Astrocyte (in vitro differentiated cells and primary cell): ENCODE measurements at regions not wholly inside any gene's neighbourhood (a gene's known extent, or its start where the extent isn't known, plus 50 kb on each side); places are given as distances from the start of the nearest gene placed in this dataset.

Experiments used
- DNase-seq: peaks from one replicate; pipeline ENCODE4 v3.0.0-alpha.2; 2010; ENCODE audit warnings: low read depth
- FAIRE-seq: peaks from 2 replicates; lab custom pipeline; 2011; peaks lifted over from hg19 to GRCh38; lab: Jason Lieb, UNC
- H2AFZ ChIP-seq: 2 replicates; pipeline ENCODE4 v1.6.0; 2012; ENCODE audit warnings: low read depth, low read length, inconsistent platforms
- H3K27ac ChIP-seq: 2 replicates; pipeline ENCODE4 v1.5.1; 2011; ENCODE audit warnings: low read depth, low read length, inconsistent platforms
- H3K27me3 ChIP-seq: 2 replicates; pipeline ENCODE4 v1.6.0; 2011; ENCODE audit warnings: low read length, inconsistent platforms; ENCODE audit not compliant: insufficient read depth
- H3K36me3 ChIP-seq: 2 replicates; pipeline ENCODE4 v1.5.1; 2011; ENCODE audit warnings: low read length, inconsistent platforms; ENCODE audit not compliant: insufficient read depth
- H3K4me1 ChIP-seq: 2 replicates; pipeline ENCODE4 v1.5.1; 2011; ENCODE audit warnings: low read length, inconsistent platforms; ENCODE audit not compliant: insufficient read depth
- H3K4me2 ChIP-seq: 2 replicates; pipeline ENCODE4 v1.6.0; 2012; ENCODE audit warnings: low read length, inconsistent platforms
- H3K4me3 ChIP-seq: 2 replicates; pipeline ENCODE4 v1.5.1; 2011; ENCODE audit warnings: low read depth, mild to moderate bottlenecking, low read length, inconsistent platforms; ENCODE audit not compliant: insufficient read depth
- H3K79me2 ChIP-seq: 2 replicates; pipeline ENCODE4 v1.6.0; 2012; ENCODE audit warnings: mild to moderate bottlenecking, low read length, inconsistent platforms; ENCODE audit not compliant: insufficient read depth
- H3K9ac ChIP-seq: 2 replicates; pipeline ENCODE4 v1.6.0; 2012; ENCODE audit warnings: mild to moderate bottlenecking, low read length, inconsistent platforms
- H3K9me3 ChIP-seq: 2 replicates; pipeline ENCODE4 v1.5.1; 2012; ENCODE audit warnings: low read depth, mild to moderate bottlenecking, low read length, inconsistent platforms; ENCODE audit not compliant: insufficient read depth
- H4K20me1 ChIP-seq: 2 replicates; pipeline ENCODE4 v1.6.0; 2012; ENCODE audit warnings: low read length, inconsistent platforms; ENCODE audit not compliant: insufficient read depth
- H3K27ac Mint-ChIP-seq: one replicate; pipeline ENCODE4 v1.8.0; 2021; ENCODE audit warnings: mild to moderate bottlenecking, mixed read lengths; ENCODE audit not compliant: unreplicated experiment
- H3K27me3 Mint-ChIP-seq: one replicate; pipeline ENCODE4 v1.8.0; 2021; ENCODE audit warnings: low read depth, mixed read lengths; ENCODE audit not compliant: unreplicated experiment
- H3K36me3 Mint-ChIP-seq: one replicate; pipeline ENCODE4 v1.8.0; 2021; ENCODE audit warnings: low read depth, mixed read lengths; ENCODE audit not compliant: unreplicated experiment
- H3K4me1 Mint-ChIP-seq: one replicate; pipeline ENCODE4 v1.8.0; 2021; ENCODE audit warnings: low read depth, mixed read lengths; ENCODE audit not compliant: unreplicated experiment
- H3K4me3 Mint-ChIP-seq: one replicate; pipeline ENCODE4 v1.8.0; 2021; ENCODE audit warnings: mild to moderate bottlenecking, moderate library complexity, mixed read lengths; ENCODE audit not compliant: unreplicated experiment
- H3K9me3 Mint-ChIP-seq: one replicate; pipeline ENCODE4 v1.8.0; 2021; ENCODE audit warnings: mild to moderate bottlenecking, mixed read lengths; ENCODE audit not compliant: unreplicated experiment
- CTCF ChIP-seq: IDR thresholded peaks from 2 replicates; pipeline ENCODE4 v1.5.1; 2011; ENCODE audit warnings: low read depth, mild to moderate bottlenecking, inconsistent platforms, low read length, moderate library complexity; ENCODE audit not compliant: insufficient read depth
- EZH2 ChIP-seq: IDR thresholded peaks from 2 replicates; pipeline ENCODE4 v1.6.1; 2012; ENCODE audit warnings: mild to moderate bottlenecking, low read length, inconsistent platforms; ENCODE audit not compliant: insufficient read depth

GRCh38 chr10:128380946-128381345, 254.7 kb upstream of the MKI67 start:
- no peak overlapping the region for H3K27ac Mint-ChIP-seq
- TF ChIP-seq CTCF: no peak
- no peak for TF ChIP-seq EZH2
- FAIRE-seq: no peak
- Histone ChIP-seq H4K20me1 (no peaks in the 10 kb centered on the region), H2AFZ (no peak overlapping the region), H3K36me3 (no peaks in the 10 kb centered on the region), H3K4me1 (no peaks in the 10 kb centered on the region), H3K4me3 (no peak overlapping the region), H3K9me3 (peaks cover 6% of the 10 kb centered on the region), H3K27me3 (no peaks in the 10 kb centered on the region), H3K4me2 (no peak overlapping the region), H3K27ac (no peak overlapping the region), H3K9ac (no peak overlapping the region), H3K79me2 (no peaks in the 10 kb centered on the region)
- no peaks in the 10 kb centered on the region for H3K36me3 Mint-ChIP-seq
- H3K4me1 Mint-ChIP-seq: no peaks in the 10 kb centered on the region
- no peak for DNase-seq
- no peak overlapping the region for H3K4me3 Mint-ChIP-seq
- H3K9me3 Mint-ChIP-seq: peaks cover 2% of the 10 kb centered on the region
- H3K27me3 Mint-ChIP-seq: peaks cover 30% of the 10 kb centered on the region

- H3K27me3 Mint-ChIP-seq: peaks cover 30% of the 10 kb centered on the region
- no peaks in the 10 kb centered on the region for H3K4me1 Mint-ChIP-seq
- peaks cover 2% of the 10 kb centered on the region for H3K9me3 Mint-ChIP-seq
- no peak overlapping the region for H2AFZ ChIP-seq
- no peaks in the 10 kb centered on the region for H3K36me3 Mint-ChIP-seq
- FAIRE-seq (no peak), DNase-seq (no peak)
- no peak overlapping the region for H3K27ac ChIP-seq
- no peaks in the 10 kb centered on the region for H4K20me1 ChIP-seq
- no peak overlapping the region for H3K4me2 ChIP-seq
- H3K27ac Mint-ChIP-seq: no peak overlapping the region
- no peaks in the 10 kb centered on the region for H3K27me3 ChIP-seq
- H3K4me3 Mint-ChIP-seq: no peak overlapping the region
- H3K36me3 ChIP-seq: no peaks in the 10 kb centered on the region
- peaks cover 6% of the 10 kb centered on the region for H3K9me3 ChIP-seq
- no peaks in the 10 kb centered on the region for H3K4me1 ChIP-seq
- TF ChIP-seq EZH2: no peak
- no peak for TF ChIP-seq CTCF
- H3K79me2 ChIP-seq: no peaks in the 10 kb centered on the region
- H3K4me3 ChIP-seq: no peak overlapping the region
- no peak overlapping the region for H3K9ac ChIP-seq
These were observed 256.0 kb upstream of the MKI67 start for GRCh38 chr10:128382225-128382624.

GRCh38 chr10:128384831-128385230, 258.6 kb upstream of the MKI67 start:
- Histone ChIP-seq H3K9ac (no peak overlapping the region), H3K79me2 (no peaks in the 10 kb centered on the region), H3K36me3 (no peaks in the 10 kb centered on the region), H3K4me2 (no peak overlapping the region), H3K4me1 (no peaks in the 10 kb centered on the region), H4K20me1 (no peaks in the 10 kb centered on the region), H3K4me3 (no peak overlapping the region), H3K27ac (no peak overlapping the region), H2AFZ (no peak overlapping the region), H3K9me3 (peaks cover 10% of the 10 kb centered on the region), H3K27me3 (no peaks in the 10 kb centered on the region)
- Mint-ChIP-seq H3K9me3 (peaks cover 2% of the 10 kb centered on the region), H3K4me1 (no peaks in the 10 kb centered on the region), H3K27me3 (peaks cover 31% of the 10 kb centered on the region), H3K27ac (no peak overlapping the region), H3K4me3 (no peak overlapping the region), H3K36me3 (no peaks in the 10 kb centered on the region)
- no peak for TF ChIP-seq EZH2
- no peak for TF ChIP-seq CTCF
- FAIRE-seq (no peak), DNase-seq (no peak)
